Psoas muscle (tissue), 7 donors: ENCODE measurements at regions not wholly inside any gene's neighbourhood (a gene's known extent, or its start where the extent isn't known, plus 50 kb on each side); places are given as distances from the start of the nearest gene placed in this dataset.

Experiments used
- ATAC-seq, 4 donors: fragments of 200-7000 bp; cut with Tn5 transposase; one replicate each; pipeline ENCODE4 v1.9.1; 2020; ENCODE audit warnings: moderate library complexity in 3 of 4, mild to moderate bottlenecking in 2 of 4
- DNase-seq, 2 donors: peaks; one replicate each; pipeline ENCODE4 v3.0.0-alpha.2; 2020
- H3K27ac ChIP-seq: fragments of 200-600 bp; one replicate; pipeline ENCODE4 v1.8.0; 2022
- H3K27me3 ChIP-seq, 3 donors: fragments of 200-600 bp in 1 of 3; one replicate each; pipeline versions ENCODE4 v1.6.1 to v1.8.0; 2013 to 2022; ENCODE audit warnings: low read length in 2 of 3, mild to moderate bottlenecking in 2 of 3, moderate library complexity in 1 of 3; ENCODE audit not compliant: insufficient read depth in 3 of 3
- H3K36me3 ChIP-seq, 2 donors: fragments of 200-600 bp in 1 of 2; one replicate each; pipeline versions ENCODE4 v1.6.1 to v1.8.0; 2013 to 2022; ENCODE audit warnings: low read depth in 1 of 2, mild to moderate bottlenecking in 1 of 2, moderate library complexity in 1 of 2; ENCODE audit not compliant: insufficient read depth in 1 of 2
- H3K4me1 ChIP-seq: fragments of 200-600 bp; one replicate; pipeline ENCODE4 v1.8.0; 2022
- H3K4me3 ChIP-seq: fragments of 200-600 bp; one replicate; pipeline ENCODE4 v1.8.0; 2022; ENCODE audit warnings: mild to moderate bottlenecking
- H3K9me3 ChIP-seq: fragments of 200-600 bp; one replicate; pipeline ENCODE4 v1.8.0; 2022
- WGBS, 3 donors: extraction: QIAGEN DNeasy Blood & Tissue Kit; methylation state at CpG; one replicate each; pipeline versions ENCODE4 v1.1.6 to v1.1.7; 2013; 5-methylcytosine and 5-hydroxymethylcytosine counted together
- intact Hi-C, 2 donors: fragments of 100-400 bp; cut with DNase I; formaldehyde crosslinking; loops; one replicate each; pipeline versions ENCODE4 v1.11.0 to v1.14.2; 2022
- TF ChIP-seq, protein P1 (sequence below): fragments of 200-600 bp; IDR thresholded peaks from one replicate; pipeline ENCODE4 v1.8.0; 2022; ENCODE audit warnings: antibody characterized with exemption
- donor health status: healthy with polysubstance abuse.
- donor health status: DM: no; HTN: no; CAD: no; lungs with moderate emphysema.
- donor health status: Bipolar disorder and iron deficiency.
- donor health status: healthy.
- donor health status: DM: yes; HTN: yes; CAD: no.
- donor health status: DM: no; HTN: no; CAD: no.
- donor health status: DM: yes; HTN: yes; CAD: no.

- TF ChIP-seq, protein P1, sequence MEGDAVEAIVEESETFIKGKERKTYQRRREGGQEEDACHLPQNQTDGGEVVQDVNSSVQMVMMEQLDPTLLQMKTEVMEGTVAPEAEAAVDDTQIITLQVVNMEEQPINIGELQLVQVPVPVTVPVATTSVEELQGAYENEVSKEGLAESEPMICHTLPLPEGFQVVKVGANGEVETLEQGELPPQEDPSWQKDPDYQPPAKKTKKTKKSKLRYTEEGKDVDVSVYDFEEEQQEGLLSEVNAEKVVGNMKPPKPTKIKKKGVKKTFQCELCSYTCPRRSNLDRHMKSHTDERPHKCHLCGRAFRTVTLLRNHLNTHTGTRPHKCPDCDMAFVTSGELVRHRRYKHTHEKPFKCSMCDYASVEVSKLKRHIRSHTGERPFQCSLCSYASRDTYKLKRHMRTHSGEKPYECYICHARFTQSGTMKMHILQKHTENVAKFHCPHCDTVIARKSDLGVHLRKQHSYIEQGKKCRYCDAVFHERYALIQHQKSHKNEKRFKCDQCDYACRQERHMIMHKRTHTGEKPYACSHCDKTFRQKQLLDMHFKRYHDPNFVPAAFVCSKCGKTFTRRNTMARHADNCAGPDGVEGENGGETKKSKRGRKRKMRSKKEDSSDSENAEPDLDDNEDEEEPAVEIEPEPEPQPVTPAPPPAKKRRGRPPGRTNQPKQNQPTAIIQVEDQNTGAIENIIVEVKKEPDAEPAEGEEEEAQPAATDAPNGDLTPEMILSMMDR: no peak
- Histone ChIP-seq H3K36me3 (no peaks in the 10 kb centered on the region), H3K27me3 (no peaks in the 10 kb centered on the region), H3K4me3 (no peak overlapping the region), H3K4me1 (no peaks in the 10 kb centered on the region), H3K27ac (no peak overlapping the region), H3K9me3 (no peaks in the 10 kb centered on the region)
- 21 to 55% (median 29%) methylated on average over 1 of the region's 1 CpG for WGBS, 3 donors
- DNase-seq: no peak
- ATAC-seq: peak in 1 of 4 donors; percentile 34
- intact Hi-C loops: no loop called here
Observed at GRCh38 chr6:71457929-71458328, 169.3 kb downstream of the OGFRL1 start.

DNA sequence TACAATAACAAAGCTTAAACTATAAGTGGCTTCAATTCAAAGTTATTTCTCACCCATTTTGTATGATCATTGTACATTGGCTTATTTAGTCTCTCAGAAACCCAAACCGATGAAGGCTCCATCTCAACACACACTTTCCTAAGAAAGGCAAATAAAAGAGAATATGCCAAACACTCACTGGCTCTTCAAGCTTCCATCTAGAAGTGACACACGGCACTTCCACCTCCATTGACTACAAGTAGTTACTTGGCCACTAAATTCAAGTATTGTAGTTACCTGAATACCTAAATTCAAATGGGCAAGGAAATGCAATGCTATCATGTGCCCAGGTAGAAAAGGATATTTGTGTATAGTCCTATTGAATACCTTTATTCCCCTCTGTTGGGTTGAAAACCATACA lies 170.6 kb downstream of the OGFRL1 start:
- intact Hi-C loops: no loop called here
- ATAC-seq (no peak), DNase-seq (no peak)
- Histone ChIP-seq H3K27ac (no peak overlapping the region), H3K9me3 (no peaks in the 10 kb centered on the region), H3K4me1 (no peaks in the 10 kb centered on the region), H3K4me3 (no peak overlapping the region), H3K36me3 (no peaks in the 10 kb centered on the region), H3K27me3 (no peaks in the 10 kb centered on the region)
- 93 to 99% (median 95%) methylated on average over 2 of the region's 2 CpGs for whole genome bisulfite sequencing, 3 donors
- TF ChIP-seq, protein P1: no peak

DNA sequence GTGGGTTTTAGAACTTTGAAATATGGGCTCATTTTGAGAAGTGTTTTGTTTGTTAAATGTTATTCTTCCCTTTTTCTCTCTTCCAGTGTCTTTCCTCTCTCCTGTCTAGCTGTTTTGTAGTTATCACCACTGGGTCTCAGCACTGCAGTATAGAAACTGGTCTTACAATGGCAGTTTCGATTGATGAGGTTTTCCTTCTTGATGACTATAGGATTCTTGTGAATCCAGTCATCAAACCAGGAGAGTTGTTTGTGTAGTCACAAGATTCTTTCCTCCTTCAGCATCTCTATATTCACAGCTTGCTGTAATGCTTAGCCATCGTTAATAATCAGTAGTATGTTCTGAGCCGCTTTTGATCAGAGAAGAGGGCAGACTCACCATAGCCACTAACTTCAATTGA lies 172.3 kb downstream of the OGFRL1 start:
- Histone ChIP-seq H3K4me1 (no peaks in the 10 kb centered on the region), H3K27me3 (no peaks in the 10 kb centered on the region), H3K9me3 (peaks cover 4% of the 10 kb centered on the region), H3K4me3 (no peak overlapping the region), H3K27ac (no peak overlapping the region), H3K36me3 (no peaks in the 10 kb centered on the region)
- intact Hi-C loops: no loop called here
- TF ChIP-seq, protein P1: no peak
- no peak for DNase-seq
- ATAC-seq: no peak
- WGBS, 3 donors: 96 to 98% (median 97%) methylated on average over 3 of the region's 3 CpGs

DNA sequence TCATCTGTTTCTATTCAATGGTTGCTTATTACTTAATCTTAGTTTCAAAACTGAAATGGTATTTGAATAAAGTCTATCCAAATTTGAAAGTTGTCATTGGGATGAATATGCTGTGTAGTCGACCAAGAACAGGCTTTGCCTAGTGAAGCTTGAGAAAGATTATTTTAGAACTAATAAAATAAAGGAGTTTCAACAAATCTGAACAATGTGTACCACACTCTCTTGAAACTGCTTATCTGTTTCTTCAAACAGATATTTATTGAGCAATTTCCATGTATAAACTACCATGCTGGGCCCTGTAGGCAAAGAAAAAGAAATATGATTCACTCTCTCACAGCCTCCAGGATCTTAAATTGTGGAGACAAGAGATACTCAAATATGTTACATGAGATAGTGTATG lies 174.4 kb downstream of the OGFRL1 start:
- Histone ChIP-seq H3K27me3 (no peaks in the 10 kb centered on the region), H3K27ac (no peak overlapping the region), H3K9me3 (peaks cover 4% of the 10 kb centered on the region), H3K4me1 (no peaks in the 10 kb centered on the region), H3K4me3 (no peak overlapping the region), H3K36me3 (no peaks in the 10 kb centered on the region)
- ATAC-seq (no peak), DNase-seq (no peak)
- WGBS, 3 donors: 75 to 82% (median 81%) methylated on average over 1 of the region's 1 CpG
- intact Hi-C loops: no loop called here
- TF ChIP-seq, protein P1: no peak

- no peak for ATAC-seq
Observed at GRCh38 chr6:71465096-71465495, 176.5 kb downstream of the OGFRL1 start.

More at GRCh38 chr6:71465096-71465495, 176.5 kb downstream of the OGFRL1 start:
- intact Hi-C loops: no loop called here
- Histone ChIP-seq H3K27me3 (no peaks in the 10 kb centered on the region), H3K27ac (no peak overlapping the region), H3K36me3 (no peaks in the 10 kb centered on the region), H3K4me1 (no peaks in the 10 kb centered on the region), H3K4me3 (no peak overlapping the region), H3K9me3 (peaks cover 4% of the 10 kb centered on the region)
- no peak for DNase-seq
- TF ChIP-seq, protein P1: no peak
- WGBS, 3 donors: 43 to 49% (median 44%) methylated on average over 1 of the region's 1 CpG
